OCI-LY1 (cell line): ENCODE measurements at regions not wholly inside any gene's neighbourhood (a gene's known extent, or its start where the extent isn't known, plus 50 kb on each side); places are given as distances from the start of the nearest gene placed in this dataset.

Source experiments
- EZH2 ChIP-seq: fragments of 200-600 bp; sonication (generic), shearing (Covaris generic); IDR thresholded peaks from 2 replicates; pipeline ENCODE4 v1.8.0; 2017; ENCODE audit warnings: borderline replicate concordance, mixed run types, mild to moderate bottlenecking, antibody characterized with exemption, low read length, moderate library complexity, mixed read lengths
- TF ChIP-seq, protein P1 (sequence below): fragments of 200-600 bp; sonication (generic), shearing (Covaris generic); IDR thresholded peaks from 2 replicates; pipeline ENCODE4 v1.5.1; 2017; ENCODE audit warnings: mild to moderate bottlenecking, antibody characterized with exemption, low read length, moderate library complexity, mixed read lengths

DNA sequence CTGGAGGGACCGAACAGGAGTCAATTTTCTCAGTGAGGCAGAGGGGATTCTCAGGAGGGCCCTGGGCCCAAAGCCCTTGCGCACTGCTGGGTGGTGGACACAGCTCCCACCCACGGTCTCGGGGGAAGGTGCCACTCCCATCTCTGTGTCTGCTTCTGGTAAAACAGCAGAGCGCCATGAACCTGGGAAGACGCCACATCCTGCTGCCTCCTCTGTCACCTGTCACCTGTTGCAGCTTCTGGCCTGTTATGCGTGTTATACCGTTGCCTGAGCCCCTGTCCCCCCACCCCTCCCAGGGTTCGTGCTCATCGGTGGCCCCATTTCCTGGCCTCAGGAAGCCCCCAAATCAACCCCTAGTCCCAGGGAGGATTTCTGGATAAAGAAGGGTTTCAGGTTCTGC is 125.8 kb upstream of the AJAP1 start:
- TF ChIP-seq, protein P1, sequence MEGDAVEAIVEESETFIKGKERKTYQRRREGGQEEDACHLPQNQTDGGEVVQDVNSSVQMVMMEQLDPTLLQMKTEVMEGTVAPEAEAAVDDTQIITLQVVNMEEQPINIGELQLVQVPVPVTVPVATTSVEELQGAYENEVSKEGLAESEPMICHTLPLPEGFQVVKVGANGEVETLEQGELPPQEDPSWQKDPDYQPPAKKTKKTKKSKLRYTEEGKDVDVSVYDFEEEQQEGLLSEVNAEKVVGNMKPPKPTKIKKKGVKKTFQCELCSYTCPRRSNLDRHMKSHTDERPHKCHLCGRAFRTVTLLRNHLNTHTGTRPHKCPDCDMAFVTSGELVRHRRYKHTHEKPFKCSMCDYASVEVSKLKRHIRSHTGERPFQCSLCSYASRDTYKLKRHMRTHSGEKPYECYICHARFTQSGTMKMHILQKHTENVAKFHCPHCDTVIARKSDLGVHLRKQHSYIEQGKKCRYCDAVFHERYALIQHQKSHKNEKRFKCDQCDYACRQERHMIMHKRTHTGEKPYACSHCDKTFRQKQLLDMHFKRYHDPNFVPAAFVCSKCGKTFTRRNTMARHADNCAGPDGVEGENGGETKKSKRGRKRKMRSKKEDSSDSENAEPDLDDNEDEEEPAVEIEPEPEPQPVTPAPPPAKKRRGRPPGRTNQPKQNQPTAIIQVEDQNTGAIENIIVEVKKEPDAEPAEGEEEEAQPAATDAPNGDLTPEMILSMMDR: no peak
- TF ChIP-seq EZH2: no peak
